SK-N-MC (cell line): ENCODE measurements at regions not wholly inside any gene's neighbourhood (a gene's known extent, or its start where the extent isn't known, plus 50 kb on each side); places are given as distances from the start of the nearest gene placed in this dataset.

Experiments
- EZH2 ChIP-seq: fragments of 200-600 bp; sonication (generic); IDR thresholded peaks from one replicate; pipeline ENCODE4 v1.6.1; 2017; ENCODE audit warnings: antibody characterized with exemption
- POLR2AphosphoS5 ChIP-seq: IDR thresholded peaks from 2 replicates; pipeline ENCODE4 v1.6.1; 2012; ENCODE audit warnings: mild to moderate bottlenecking, low read depth, low read length, borderline replicate concordance

DNA sequence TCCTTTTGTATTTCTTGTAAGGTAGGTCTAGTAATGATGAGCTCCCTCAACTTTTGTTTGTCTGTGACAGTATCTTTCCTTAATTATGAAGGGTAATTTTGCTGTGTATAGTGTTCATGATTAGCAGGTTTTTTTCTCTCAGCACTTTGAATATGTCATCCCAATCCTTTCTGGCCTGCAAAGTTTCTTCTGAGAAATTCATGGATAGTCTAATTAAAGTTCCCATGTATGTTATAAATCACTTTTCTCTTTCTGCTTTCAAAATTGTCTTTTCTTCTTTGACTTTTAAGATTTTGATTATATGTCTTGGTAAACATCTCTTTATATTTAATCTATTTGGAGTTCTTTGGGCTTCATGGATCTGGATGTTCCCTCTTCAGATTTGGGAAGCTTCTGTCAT is 54.3 kb upstream of the ZKSCAN2 start:
- no peak for TF ChIP-seq EZH2
- no peak for TF ChIP-seq POLR2AphosphoS5
